HG02840 (cell line): ENCODE measurements at regions not wholly inside any gene's neighbourhood (a gene's known extent, or its start where the extent isn't known, plus 50 kb on each side); places are given as distances from the start of the nearest gene placed in this dataset.
"Not testable (repeated sequence)": the region's sequence is repeated elsewhere in the genome, so short reads cannot be mapped to it uniquely, and the experiment has no call there.

Experiments
- ATAC-seq: cut with Tn5 transposase; IDR thresholded peaks from one replicate; pipeline ENCODE4 v1.9.1; 2021; ENCODE audit warnings: mild to moderate bottlenecking, moderate library complexity, moderate number of reproducible peaks; ENCODE audit not compliant: unreplicated experiment, low FRiP score

DNA sequence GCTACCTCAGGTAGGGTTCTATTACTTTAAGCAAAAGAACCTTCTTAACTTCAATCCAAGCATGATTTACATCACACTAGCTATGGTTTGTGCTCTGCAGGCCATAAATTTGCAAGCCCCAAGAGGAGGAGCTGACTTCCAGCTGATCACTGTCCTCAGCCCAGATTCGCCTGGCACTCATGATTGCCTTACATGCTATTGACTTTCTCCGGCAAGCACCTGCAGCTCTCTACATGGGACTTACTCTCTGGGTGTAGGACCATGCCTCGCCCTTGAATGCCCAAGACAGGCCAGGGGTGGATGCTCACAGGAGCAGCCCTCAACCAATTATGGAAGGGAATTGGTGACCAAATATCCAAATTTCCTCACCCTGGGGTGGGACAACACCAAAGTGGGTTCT is 99.8 kb downstream of the ESM1 start:
- ATAC-seq: no peak

DNA sequence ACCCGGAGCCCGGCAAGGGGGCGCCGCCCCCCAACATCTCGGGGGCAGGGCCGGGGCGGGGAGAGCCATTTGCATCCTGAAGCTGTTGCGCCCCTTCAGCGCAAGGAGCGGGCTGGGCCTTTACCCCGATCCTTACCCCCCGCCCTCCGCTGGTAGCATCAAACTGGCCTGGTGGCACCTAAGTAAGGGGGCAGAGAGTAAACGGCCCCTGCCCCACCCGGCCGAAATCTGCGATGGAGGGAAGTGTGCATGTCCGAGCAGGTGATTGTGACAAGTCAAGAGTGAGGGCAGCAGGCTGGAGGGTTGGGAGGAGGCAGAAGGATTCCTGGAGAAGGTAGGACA is 101.2 kb downstream of the ESM1 start:
- ATAC-seq: no peak

DNA sequence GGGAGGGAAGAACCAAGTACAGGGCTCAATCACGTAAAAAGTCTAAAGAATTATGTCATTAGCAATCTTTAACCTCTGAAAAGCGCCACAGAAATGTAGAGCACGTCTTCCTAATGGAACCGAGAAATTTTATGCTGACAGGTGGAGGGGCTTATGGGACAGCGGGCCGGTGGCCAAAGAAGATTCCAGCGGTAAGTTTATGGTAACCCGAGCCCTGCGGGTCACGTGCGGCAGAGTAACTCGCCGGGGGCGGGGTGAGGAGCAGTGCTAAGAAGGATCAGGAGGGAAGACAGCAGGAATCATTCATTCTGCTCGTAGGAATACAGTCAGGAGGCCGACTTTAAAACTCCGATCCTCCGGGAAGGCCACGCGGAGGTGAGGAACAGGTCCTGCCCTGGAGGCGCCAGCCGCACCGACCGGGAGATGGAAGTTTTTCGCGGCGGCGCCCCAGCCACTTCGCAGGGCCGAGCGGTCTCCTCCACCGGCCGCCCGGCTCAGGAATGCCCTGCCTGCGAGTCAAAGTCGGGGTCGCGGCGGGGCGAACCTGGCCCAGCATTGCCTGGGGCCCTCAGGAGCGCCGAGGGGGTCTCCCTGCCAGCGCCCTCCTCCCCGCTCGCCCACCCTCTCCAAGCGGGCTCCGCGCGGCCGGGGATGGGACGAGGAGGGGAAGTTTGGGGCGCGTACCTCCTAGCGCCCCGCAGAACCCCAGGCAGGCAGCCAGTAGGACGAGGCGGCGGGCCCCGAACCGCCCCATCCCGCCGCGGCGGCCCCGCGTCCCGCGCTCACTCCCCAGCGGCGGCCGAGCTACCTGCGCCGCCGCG is 101.8 kb downstream of the ESM1 start:
- no peak for ATAC-seq

DNA sequence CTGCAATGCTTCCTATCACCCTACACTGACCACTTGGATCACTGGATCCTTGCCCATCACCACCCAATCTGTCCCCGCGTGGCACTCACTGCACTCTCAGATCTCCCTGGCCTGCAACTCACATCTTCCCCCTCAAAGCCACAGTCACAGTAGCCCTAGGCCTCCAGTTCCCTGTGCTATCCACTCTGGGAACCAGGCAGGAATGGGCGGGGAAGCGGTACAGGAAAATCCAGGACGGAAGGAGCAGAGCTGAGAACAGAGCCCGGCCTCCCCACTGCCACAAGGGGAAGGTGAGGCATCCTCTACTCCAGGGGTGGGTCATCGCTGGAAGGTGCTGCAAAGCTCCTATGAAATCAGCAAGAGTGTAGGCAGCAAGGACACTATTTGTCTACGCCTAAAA is 102.6 kb downstream of the ESM1 start:
- no peak for ATAC-seq

DNA sequence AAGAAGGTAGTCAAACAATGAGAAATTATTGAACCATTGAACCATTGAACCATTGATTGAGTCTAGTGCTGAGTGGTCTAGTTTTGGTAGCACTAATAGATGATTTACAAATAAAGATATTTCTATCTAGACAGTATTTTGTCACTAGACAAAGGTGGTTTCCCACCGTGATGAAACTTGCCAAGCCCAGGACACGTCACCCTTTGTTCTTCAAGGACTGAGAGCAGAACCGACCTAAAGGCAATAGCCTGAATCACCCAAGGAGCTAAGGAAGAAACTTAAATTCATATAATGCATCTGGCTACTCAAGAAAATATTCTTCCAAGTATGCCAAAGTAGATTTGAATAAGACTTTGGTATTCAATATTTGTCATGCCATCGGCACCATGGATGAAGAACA is 103.3 kb downstream of the ESM1 start:
- no peak for ATAC-seq

DNA sequence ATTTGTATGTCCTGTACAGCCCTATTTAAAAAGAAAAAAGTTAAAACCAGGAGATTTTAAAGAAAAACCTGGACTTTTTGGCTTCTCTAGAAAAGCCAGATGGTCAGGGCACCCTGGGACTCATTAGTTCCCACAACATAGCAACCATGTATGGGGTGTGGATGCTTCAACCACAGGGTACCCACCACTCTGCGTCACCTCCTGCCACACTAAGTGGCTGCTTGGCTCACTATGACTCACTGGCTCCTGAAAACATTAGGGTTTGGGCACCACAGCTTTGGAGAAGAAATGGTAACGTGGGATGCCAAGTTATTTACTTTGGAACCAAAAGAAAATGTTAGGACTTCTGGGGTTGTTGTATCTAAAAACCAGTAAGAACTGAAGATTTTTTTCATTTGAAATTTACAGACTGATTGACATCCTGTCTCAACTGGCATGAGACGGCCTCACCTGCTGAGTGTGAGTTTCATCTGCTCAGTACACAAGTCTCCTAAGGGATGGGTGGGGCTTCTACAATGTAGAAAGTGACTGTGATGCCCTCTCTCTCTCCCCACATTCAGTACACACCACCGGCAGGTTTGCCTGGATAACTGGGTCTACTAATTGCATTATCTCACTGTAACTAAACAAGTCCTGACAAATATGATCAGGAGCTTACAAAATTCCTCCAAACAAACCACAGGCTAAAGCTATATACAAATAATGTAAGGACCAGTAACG is 103.9 kb downstream of the ESM1 start:
- no peak for ATAC-seq

DNA sequence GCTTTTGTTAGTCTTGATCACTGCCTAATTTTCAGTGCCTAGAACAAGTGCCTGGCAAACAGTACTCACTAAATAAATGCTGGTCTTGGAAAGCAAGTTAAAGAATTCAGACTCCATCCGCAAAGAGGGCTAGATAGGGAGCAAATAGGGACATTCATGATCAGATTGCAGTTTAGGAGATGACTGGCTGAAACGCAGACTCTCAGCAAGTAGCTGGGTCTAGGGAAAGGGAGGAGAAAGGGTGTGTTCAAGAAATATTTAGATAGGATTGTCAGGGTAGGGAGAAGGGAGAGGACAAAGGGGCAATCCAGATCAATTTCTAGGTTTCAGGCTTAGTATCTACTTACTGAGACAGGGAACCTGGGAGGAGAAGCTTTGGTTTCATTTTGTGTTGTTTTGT is 108.4 kb downstream of the ESM1 start:
- ATAC-seq: no peak

DNA sequence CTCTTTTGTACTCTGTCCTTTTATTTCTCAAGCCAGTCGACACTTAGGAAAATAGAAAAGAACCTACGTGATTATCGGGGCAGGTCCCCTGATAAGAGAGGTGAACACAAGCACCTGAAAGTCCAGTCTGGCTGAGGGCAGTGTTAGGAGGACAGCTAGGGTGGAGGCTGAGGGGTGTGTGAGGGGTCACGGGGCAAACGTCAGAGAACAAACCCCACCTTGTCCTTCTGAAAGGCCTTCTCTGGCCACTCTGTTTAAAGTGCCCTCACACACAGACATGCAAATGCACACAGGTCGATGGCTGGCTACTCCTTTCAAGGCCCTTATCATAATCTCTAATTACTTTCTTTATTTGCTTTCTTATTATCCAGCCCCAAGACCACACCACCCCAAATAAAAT is 108.8 kb downstream of the ESM1 start:
- no peak for ATAC-seq

DNA sequence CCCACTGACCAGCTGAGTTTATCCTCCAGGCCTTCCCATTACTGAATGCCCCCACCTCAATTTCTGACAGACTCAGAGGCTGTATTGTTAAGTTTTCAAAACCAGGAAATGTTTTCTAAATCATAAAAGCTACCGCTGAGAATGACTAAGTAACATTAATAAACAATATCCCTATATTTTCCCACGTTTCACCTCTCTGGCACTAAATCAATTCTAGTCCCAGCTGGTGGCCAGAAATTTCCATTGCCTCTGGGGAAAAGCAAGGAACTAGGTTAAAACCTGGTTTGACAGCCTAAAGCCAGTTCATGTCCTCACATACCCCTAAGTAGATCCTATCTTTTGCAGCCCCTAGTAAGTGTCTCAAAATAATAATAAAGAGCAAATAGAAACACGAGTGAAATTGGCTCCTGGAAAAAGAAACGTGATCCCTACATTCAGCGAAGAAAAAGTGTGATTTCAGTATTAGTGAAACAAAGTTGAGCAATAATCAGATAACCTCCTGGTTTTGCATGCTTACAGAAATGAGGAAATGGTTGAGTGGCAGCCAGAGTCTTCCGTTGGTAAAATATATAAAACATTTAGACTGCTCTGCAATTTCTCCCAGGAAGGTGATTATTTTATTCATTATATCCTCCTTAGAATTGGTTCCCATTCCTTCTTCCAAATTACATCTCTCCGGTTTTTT is 110.9 kb downstream of the ESM1 start:
- no peak for ATAC-seq

DNA sequence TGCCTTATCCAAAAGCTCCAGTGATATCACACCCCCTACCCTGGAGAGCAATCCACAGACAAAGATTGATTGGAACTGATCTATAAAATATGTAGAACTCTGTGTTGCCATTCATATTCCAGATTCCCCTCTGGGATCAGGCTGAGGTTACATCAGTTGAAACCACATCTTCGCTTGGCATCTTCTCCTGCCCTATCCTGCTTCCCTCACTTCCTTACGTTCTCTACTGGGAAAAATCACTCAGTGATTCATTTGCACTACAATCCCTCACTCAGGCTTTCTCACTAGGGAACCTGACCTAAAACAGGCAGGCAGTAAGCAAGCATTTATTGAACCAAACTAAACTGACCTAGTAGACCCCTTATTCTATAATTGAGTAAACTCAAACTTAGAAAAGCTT is 111.7 kb downstream of the ESM1 start:
- ATAC-seq: no peak

DNA sequence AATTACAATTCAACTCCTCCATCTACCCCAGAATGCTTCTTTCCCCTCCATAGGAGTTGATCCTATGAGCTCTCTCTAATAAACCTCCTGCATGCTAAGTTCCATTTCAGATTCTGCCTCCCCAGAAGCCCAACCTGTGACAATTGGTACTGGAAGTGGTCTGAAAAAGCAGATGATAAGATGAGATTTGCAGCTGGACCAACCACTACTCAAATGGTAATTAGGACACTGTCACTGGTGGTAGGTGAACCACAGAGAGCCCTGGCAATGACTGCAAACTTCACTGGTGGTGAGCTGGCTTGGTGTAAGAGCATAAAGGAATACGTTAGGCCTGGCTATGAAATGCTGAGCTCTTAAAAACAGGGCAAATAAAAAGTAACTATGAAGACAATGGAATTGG is 112.6 kb downstream of the ESM1 start:
- no peak for ATAC-seq

DNA sequence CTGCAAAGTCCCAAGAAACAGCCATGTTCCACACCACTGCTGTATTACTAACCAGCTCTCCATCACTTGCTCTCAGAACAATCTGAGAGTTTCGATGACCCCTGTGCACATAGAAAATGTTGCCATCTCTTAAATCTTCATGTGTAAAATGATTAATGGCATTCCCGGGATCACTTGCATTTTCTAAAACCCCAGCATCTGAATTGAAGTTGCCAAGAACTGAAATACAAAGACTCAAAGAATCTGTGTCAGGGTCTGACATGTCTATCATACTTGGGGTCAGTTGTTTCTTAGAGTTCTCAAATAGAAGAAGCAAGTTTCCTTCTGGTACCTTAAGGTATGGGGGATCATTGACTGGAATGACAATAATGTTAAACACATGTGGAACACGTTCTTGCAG is 115.1 kb downstream of the ESM1 start:
- ATAC-seq: no peak

DNA sequence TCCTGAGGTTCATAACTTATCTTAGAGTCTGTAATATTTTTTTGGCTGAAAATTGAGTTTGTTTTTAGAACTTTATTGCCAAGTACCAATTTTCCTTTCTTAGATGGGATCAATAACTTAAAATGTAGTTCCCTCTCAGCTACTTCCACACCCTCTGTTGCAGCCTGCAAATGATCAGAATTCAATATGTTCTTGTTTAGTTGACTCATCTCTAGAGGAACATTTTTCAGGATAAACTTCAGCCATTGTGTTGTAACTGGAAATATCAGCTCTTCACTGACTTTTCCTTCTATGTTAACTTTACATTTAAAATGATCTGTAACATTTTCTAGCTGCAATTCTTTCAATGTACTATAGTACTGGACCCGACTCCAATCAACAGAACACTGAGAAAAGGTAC is 115.7 kb downstream of the ESM1 start:
- no peak for ATAC-seq

DNA sequence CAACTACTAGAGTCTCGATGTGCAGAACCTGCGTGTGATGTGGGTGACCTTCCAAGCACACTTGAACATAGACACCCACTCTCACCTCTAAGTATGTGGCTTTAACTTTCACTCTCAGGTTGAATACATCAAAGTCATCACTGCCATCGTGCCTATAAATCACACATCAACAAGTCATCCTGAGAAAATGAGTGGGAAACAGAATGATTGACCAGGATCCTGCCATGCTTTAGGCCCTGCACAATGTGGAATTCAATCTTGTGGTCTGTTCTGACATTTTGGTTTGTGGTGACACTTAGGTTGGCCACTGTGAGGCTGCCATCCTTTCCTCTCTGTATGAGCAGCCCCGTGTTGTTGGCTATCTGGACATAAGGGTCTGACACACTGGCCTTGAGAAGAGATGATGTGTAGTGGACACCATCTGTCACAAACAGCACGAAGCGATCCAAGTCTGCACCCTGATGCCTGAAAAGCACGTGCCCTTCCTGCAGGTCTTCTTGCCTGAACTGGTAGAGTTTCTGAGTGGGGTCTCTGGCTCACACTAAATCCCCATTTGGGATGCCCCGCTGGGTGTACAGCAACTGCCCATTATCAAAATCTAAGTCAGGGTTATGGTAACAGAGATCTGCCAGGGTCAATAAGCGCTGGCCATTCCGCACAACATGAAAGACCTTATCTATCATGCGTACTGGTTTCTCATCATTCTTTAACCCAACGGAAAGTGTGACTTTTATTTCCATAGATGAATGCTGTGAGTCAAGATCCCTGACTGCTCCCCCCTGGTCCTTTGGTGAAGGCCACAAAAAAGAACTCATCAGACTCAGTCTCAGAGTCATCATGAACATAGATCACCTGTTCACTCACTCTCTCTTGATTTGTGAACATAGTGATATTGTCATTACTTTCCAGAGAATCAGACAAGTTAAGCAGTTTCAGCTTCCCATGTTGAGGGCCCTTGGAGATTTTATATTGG is 116.6 kb downstream of the ESM1 start:
- ATAC-seq: no peak

DNA sequence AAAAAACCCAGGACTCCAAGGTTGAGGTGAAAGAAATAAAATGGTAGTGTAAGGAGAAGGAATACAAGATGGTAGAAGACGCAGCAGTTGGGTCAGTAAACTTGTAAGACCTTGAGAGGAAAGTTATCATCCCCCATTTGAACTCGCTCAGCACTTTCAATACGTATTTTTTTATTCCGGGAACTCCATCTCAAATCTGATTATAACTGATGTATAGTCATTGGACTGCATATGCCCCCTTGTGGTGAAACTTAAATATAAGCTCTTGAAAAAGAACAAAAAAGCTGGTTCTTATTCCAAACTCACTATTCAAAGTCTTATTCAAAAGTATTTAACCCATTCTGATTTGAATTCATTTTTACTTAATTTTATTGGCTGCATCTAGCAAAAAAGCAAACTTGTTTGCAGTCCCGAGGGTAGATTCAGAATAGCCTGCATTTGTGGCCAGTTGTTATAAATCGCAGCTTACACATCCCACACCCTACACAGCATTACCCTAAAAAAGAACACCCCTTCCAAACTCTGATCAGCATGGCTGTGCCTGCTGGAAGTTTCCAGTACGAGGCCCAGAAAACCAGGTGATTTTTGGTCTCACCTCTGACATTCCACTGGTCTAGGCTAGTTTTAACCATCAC is 118.0 kb downstream of the ESM1 start:
- ATAC-seq: no peak

DNA sequence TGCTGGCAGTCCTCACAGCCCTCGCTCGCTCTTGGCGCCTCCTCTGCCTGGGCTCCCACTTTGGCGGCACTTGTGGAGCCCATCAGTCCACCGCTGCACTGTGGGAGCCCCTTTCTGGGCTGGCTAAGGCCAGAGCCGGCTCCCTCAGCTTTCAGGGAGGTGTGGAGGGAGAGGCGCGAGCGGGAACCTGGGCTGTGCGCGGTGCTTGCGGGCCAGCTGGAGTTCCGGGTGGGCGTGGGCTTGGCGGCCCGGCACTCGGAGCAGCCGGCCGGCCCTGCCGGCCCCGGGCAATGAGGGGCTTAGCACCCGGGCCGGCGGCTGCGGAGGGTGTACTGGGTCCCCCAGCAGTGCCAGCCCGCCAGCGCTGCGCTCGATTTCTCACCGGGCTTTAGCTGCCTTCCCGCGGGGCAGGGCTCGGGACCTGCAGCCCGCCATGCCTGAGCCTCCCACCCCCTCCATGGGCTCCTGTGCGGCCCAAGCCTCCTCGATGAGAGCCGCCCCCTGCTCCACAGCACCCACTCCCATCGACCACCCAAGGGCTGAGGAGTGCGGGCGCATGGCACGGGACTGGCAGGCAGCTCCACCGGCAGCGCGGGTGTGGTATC is 120.4 kb downstream of the ESM1 start:
- not testable (repeated sequence) for ATAC-seq

DNA sequence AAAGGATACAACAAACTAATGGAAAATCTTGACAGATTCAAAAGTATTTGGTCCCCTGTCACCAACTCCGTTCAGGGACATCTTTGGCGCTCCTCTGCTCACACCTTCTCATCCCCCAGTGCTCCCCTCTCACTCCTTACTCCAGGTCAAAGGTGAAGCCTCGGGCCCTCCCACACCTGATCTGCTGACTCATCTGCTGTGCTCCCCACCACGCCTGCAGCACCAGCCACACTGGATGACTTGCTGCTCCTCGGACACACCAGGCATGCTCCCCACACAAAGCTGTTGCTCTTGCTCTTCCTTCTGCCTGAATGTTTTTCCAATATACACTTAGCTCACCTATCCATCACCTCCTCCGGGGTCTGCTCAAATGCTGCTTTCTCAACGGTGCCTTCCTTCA is 123.4 kb downstream of the ESM1 start:
- ATAC-seq: no peak

DNA sequence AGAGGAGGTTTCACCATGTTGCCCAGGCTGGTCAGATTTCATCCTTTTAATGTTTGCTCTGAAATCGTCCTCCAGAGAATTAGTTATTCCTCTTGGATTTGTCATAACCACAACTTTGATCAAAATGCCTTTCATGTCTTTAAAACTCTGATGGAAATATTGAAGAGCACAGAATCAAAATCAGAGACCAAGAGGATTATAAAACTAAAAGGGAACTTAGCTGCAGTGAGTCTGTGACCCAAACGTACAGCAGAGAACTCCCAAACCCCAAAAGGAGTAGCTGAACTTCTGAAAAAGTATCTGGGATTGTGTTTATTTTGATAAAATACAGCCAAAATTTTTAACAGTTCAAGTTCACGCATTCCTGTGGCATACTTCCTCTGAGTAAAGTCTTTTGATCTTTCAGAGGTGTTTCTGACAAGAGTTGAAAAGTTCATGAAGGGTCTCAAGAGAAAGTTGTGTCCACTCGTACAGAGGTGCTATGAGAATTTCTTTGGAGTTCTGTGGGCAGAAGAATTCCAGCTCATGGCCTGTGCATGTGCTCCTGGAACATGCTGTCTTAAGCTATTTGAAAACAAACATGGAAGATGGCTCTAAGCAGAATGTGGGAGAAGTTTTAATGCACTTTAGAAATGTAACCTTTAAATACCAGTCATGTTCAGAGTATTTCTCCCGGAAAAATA is 124.0 kb downstream of the ESM1 start:
- ATAC-seq: no peak

DNA sequence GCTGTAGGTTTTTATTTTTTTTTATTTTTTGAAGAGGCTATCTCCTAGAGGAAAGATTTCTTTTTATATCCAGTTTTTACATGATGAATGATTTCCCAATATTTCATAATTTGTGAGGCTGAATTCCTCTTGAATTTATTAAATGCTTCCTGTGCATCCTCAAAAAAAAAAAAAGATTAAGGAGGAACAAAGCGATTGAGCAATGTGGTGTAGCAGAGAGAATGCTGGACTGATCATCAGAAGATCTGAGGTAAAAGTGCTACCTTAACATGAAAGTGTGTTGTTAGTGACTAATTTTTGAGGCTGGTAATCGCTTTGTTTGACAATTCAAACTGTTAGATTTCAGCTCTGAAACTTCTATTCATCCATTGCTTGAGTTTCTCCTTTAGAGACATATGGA is 125.1 kb downstream of the ESM1 start:
- ATAC-seq: no peak
